Gastrocnemius medialis (tissue), 4 donors: ENCODE measurements at regions not wholly inside any gene's neighbourhood (a gene's known extent, or its start where the extent isn't known, plus 50 kb on each side); places are given as distances from the start of the nearest gene placed in this dataset.

Source experiments
- ATAC-seq, 2 donors: fragments of 150-250 bp; one replicate each; pipeline ENCODE4 v1.9.1; 2016
- DNase-seq, 2 donors: peaks; one replicate each; pipeline ENCODE4 v3.0.0-alpha.2; 2019
- H3K27ac ChIP-seq, 4 donors: fragments of 200-600 bp; sonication (generic); 1 replicate in 1 of 4; 2 replicates in 3 of 4; pipeline ENCODE4 v1.5.1; 2016 to 2018; ENCODE audit warnings: mild to moderate bottlenecking in 2 of 4, moderate library complexity in 1 of 4
- H3K27me3 ChIP-seq, 3 donors: fragments of 200-600 bp; sonication (generic) in 2 of 3; 1 replicate in 1 of 3; 2 replicates in 2 of 3; pipeline versions ENCODE4 v1.5.1 to v1.6.0; 2016 to 2019; ENCODE audit warnings: mild to moderate bottlenecking in 1 of 3, moderate library complexity in 1 of 3
- H3K36me3 ChIP-seq, 2 donors: fragments of 200-600 bp; sonication (generic) in 1 of 2; one replicate each; pipeline ENCODE4 v1.5.1; 2017 to 2018
- H3K4me1 ChIP-seq, 2 donors: fragments of 200-600 bp; sonication (generic) in 1 of 2; one replicate each; pipeline ENCODE4 v1.5.1; 2016 to 2017; ENCODE audit warnings: mild to moderate bottlenecking in 2 of 2
- H3K4me3 ChIP-seq, 4 donors: fragments of 200-600 bp; sonication (generic) in 3 of 4; 1 replicate in 1 of 4; 2 replicates in 3 of 4; pipeline ENCODE4 v1.5.1; 2016 to 2019; ENCODE audit warnings: mild to moderate bottlenecking in 2 of 4
- H3K9me3 ChIP-seq, 3 donors: fragments of 200-600 bp; sonication (generic) in 2 of 3; 1 replicate in 1 of 3; 2 replicates in 2 of 3; pipeline ENCODE4 v1.5.1; 2016 to 2019
- CTCF ChIP-seq, 5 experiments: fragments of 450-650 bp in 3 of 5; fragments of 200-600 bp in 2 of 5; sonication (generic) in 2 of 5; IDR thresholded peaks in 4 of 5; conservative IDR thresholded peaks in 1 of 5; 1 replicate in 4 of 5; 2 replicates in 1 of 5; pipeline ENCODE4 v1.5.1; 2016 to 2019; ENCODE audit warnings: antibody characterized with exemption in 5 of 5, mild to moderate bottlenecking in 3 of 5, moderate library complexity in 3 of 5
- POLR2A ChIP-seq, 2 donors: fragments of 450-650 bp; IDR thresholded peaks; one replicate each; pipeline ENCODE4 v1.6.1; 2017; ENCODE audit warnings: antibody characterized with exemption in 2 of 2, mild to moderate bottlenecking in 2 of 2, moderate library complexity in 2 of 2
- in situ Hi-C, 4 donors: fragments of 200-750 bp; cut with MboI; loops; one replicate each; pipeline versions ENCODE4 v1.15.0 to v1.8.0; 2017; ENCODE audit warnings: low sequenced_read_pairs in 4 of 4
- intact Hi-C: fragments of 100-400 bp; cut with DNase I; formaldehyde crosslinking; loops from one replicate; pipeline ENCODE4 v1.15.1; 2023; ENCODE audit warnings: low total_unique reads

GRCh38 chr10:111392159-111392558 lies 315.3 kb downstream of the ADRA2A start:
- H3K27ac ChIP-seq, result no peak overlapping the region
- intact Hi-C loops, result no loop called here
- no peaks in the 10 kb centered on the region for H3K36me3 ChIP-seq
- in situ Hi-C loops, result no loop called here
- no peak overlapping the region for H3K4me3 ChIP-seq
- TF ChIP-seq CTCF (IDR thresholded peaks at IDR 0.05 in 4 of 5, conservative IDR thresholded peaks at IDR 0.05 in 1 of 5) (no peak), POLR2A (IDR thresholded peaks at IDR 0.05) (no peak)
- H3K4me1 ChIP-seq, result no peaks in the 10 kb centered on the region
- no peaks in the 10 kb centered on the region for H3K27me3 ChIP-seq
- no peaks in the 10 kb centered on the region for H3K9me3 ChIP-seq
- ATAC-seq (no peak), DNase-seq (no peak)

- in situ Hi-C loops, result no loop called here
- no peaks in the 10 kb centered on the region for H3K36me3 ChIP-seq
- no peak for DNase-seq
- TF ChIP-seq POLR2A (IDR thresholded peaks at IDR 0.05), result no peak
- no peak for TF ChIP-seq CTCF (IDR thresholded peaks at IDR 0.05 in 4 of 5, conservative IDR thresholded peaks at IDR 0.05 in 1 of 5)
- no peaks in the 10 kb centered on the region for H3K27me3 ChIP-seq
- intact Hi-C loops, result no loop called here
- H3K4me3 ChIP-seq, result no peak overlapping the region
- H3K9me3 ChIP-seq, result no peaks in the 10 kb centered on the region
- H3K27ac ChIP-seq, result no peak overlapping the region
- ATAC-seq, result no peak
- no peaks in the 10 kb centered on the region for H3K4me1 ChIP-seq
These were observed 316.1 kb downstream of the ADRA2A start for GRCh38 chr10:111392910-111393309.

- Histone ChIP-seq H3K9me3 (no peaks in the 10 kb centered on the region), H3K27me3 (no peaks in the 10 kb centered on the region), H3K4me1 (no peaks in the 10 kb centered on the region), H3K27ac (no peak overlapping the region), H3K36me3 (no peaks in the 10 kb centered on the region), H3K4me3 (no peak overlapping the region)
- TF ChIP-seq CTCF (IDR thresholded peaks at IDR 0.05 in 4 of 5, conservative IDR thresholded peaks at IDR 0.05 in 1 of 5), result no peak
- no peak for TF ChIP-seq POLR2A (IDR thresholded peaks at IDR 0.05)
- DNase-seq (no peak), ATAC-seq (no peak)
- in situ Hi-C loops, result no loop called here
- intact Hi-C loops, result no loop called here
These were observed 333.9 kb downstream of the ADRA2A start for GRCh38 chr10:111410740-111411139.

- Histone ChIP-seq H3K27ac (no peak overlapping the region), H3K4me1 (no peaks in the 10 kb centered on the region), H3K4me3 (no peak overlapping the region), H3K27me3 (no peaks in the 10 kb centered on the region), H3K36me3 (no peaks in the 10 kb centered on the region), H3K9me3 (no peaks in the 10 kb centered on the region)
- no peak for TF ChIP-seq CTCF (IDR thresholded peaks at IDR 0.05 in 4 of 5, conservative IDR thresholded peaks at IDR 0.05 in 1 of 5)
- TF ChIP-seq POLR2A (IDR thresholded peaks at IDR 0.05), result no peak
- intact Hi-C loops (no loop called here), in situ Hi-C loops (no loop called here)
- DNase-seq (no peak), ATAC-seq (no peak)
These were observed 348.6 kb downstream of the ADRA2A start for GRCh38 chr10:111425459-111425858.

GRCh38 chr10:111429288-111430028 lies 352.6 kb downstream of the ADRA2A start:
- H3K36me3 ChIP-seq, result no peaks in the 10 kb centered on the region
- no peaks in the 10 kb centered on the region for H3K27me3 ChIP-seq
- DNase-seq, result no peak
- no peaks in the 10 kb centered on the region for H3K4me1 ChIP-seq
- TF ChIP-seq CTCF (IDR thresholded peaks at IDR 0.05 in 4 of 5, conservative IDR thresholded peaks at IDR 0.05 in 1 of 5) (no peak), POLR2A (IDR thresholded peaks at IDR 0.05) (no peak)
- no peak for ATAC-seq
- no peaks in the 10 kb centered on the region for H3K9me3 ChIP-seq
- H3K27ac ChIP-seq, result no peak overlapping the region
- H3K4me3 ChIP-seq, result no peak overlapping the region
- in situ Hi-C loops (no loop called here), intact Hi-C loops (no loop called here)
